HUES48 (cell line): ENCODE measurements at regions not wholly inside any gene's neighbourhood (a gene's known extent, or its start where the extent isn't known, plus 50 kb on each side); places are given as distances from the start of the nearest gene placed in this dataset.

ENCODE experiments used
- H3K27ac ChIP-seq: one replicate; pipeline ENCODE4 v1.7.0; 2013; ENCODE audit warnings: low read depth, low read length, inconsistent platforms
- H3K27me3 ChIP-seq: 2 replicates; pipeline ENCODE4 v1.6.1; 2013; ENCODE audit warnings: mild to moderate bottlenecking, low read length; ENCODE audit not compliant: control insufficient read depth, insufficient read depth
- H3K36me3 ChIP-seq: 2 replicates; pipeline ENCODE4 v1.6.1; 2013; ENCODE audit warnings: low read length; ENCODE audit not compliant: control insufficient read depth, insufficient read depth
- H3K4me1 ChIP-seq: 2 replicates; pipeline ENCODE4 v1.6.1; 2013; ENCODE audit warnings: mild to moderate bottlenecking, low read length; ENCODE audit not compliant: control insufficient read depth, insufficient read depth
- H3K4me3 ChIP-seq: 2 replicates; pipeline ENCODE4 v1.5.1; 2013; ENCODE audit warnings: mild to moderate bottlenecking, low read depth, low read length
- H3K9ac ChIP-seq: 2 replicates; pipeline ENCODE4 v1.6.1; 2013; ENCODE audit warnings: mild to moderate bottlenecking, low read depth, low read length, moderate library complexity
- H3K9me3 ChIP-seq: 2 replicates; pipeline ENCODE4 v1.6.1; 2013; ENCODE audit warnings: low read length; ENCODE audit not compliant: control insufficient read depth, insufficient read depth

- no peaks in the 10 kb centered on the region for H3K27me3 ChIP-seq
- H3K4me1 ChIP-seq, result no peaks in the 10 kb centered on the region
- H3K9ac ChIP-seq, result no peak overlapping the region
- H3K4me3 ChIP-seq, result no peak overlapping the region
- H3K9me3 ChIP-seq, result no peaks in the 10 kb centered on the region
- no peaks in the 10 kb centered on the region for H3K36me3 ChIP-seq
- H3K27ac ChIP-seq, result no peak overlapping the region
Observed at GRCh38 chr2:37555457-37555856, 116.0 kb downstream of the CDC42EP3 start.

GRCh38 chr2:37556256-37556655 is 115.2 kb downstream of the CDC42EP3 start:
- Histone ChIP-seq H3K9ac (no peak overlapping the region), H3K4me3 (no peak overlapping the region), H3K27me3 (no peaks in the 10 kb centered on the region), H3K36me3 (no peaks in the 10 kb centered on the region), H3K9me3 (no peaks in the 10 kb centered on the region), H3K4me1 (no peaks in the 10 kb centered on the region), H3K27ac (no peak overlapping the region)

DNA sequence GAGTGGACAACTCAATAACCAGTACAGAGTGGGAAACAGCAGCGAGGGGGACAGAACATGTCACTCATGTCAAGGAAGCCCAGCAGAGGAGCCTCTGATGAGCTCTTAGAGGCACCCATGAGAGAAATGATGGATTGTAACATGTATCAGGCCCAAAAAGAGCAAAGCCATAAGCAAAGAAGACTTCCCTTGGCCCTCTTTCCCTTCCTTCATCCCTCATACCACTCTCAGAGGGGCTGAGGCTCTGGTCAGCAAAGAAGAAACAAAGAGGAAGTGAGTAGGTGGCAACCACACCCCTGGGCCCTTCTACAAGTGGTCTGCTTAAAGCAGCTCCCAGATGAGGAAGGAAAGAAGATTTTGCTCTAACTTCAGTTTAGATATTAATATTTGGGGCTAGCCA is 112.8 kb downstream of the CDC42EP3 start:
- Histone ChIP-seq H3K36me3 (no peaks in the 10 kb centered on the region), H3K27ac (no peak overlapping the region), H3K4me1 (peaks cover 3% of the 10 kb centered on the region; the same call in 1 of the 2 replicates), H3K27me3 (no peaks in the 10 kb centered on the region), H3K9ac (no peak overlapping the region), H3K9me3 (no peaks in the 10 kb centered on the region), H3K4me3 (no peak overlapping the region)

- H3K36me3 ChIP-seq, result no peaks in the 10 kb centered on the region
- H3K9ac ChIP-seq, result no peak overlapping the region
- H3K4me1 ChIP-seq, result peaks cover 3% of the 10 kb centered on the region; the same call in 1 of the 2 replicates
- no peak overlapping the region for H3K4me3 ChIP-seq
- H3K27me3 ChIP-seq, result no peaks in the 10 kb centered on the region
- no peaks in the 10 kb centered on the region for H3K9me3 ChIP-seq
- H3K27ac ChIP-seq, result no peak overlapping the region
Observed at GRCh38 chr2:37560241-37560848, 111.1 kb downstream of the CDC42EP3 start.

DNA sequence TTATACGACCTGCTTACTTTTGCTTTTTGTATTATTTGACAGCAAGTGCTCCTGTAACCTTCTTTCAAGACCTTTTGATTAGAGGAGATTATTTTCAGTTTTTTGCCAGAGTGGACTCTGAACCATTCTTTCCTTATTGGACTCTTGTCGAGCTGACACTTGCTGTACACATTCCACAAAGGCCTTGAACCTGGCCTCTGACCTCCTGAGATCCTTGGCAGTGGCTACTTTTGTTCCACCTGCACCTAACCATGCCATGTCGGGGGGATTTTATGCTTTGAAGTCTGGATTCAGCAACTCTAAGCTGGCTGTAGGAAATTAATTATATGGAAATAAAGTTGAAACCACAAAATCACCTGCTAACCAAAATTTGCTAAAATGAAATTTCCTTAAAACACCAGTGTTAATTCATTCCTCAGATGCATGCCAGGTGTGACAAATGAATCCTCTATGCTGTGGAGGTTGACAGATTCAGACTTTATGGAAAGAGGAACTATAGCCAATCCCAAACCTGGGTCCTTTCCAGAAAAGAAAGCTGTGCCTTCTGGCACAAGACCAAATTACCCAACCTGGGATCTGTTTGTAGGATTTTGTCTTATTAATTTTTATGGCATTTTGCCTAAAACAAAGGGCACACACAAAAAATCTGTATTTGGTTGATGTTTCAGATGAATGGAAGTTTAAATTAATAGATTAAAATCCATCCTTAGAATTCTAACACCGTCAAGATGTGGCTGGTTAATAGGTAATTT is 110.4 kb downstream of the CDC42EP3 start:
- no peaks in the 10 kb centered on the region for H3K27me3 ChIP-seq
- no peak overlapping the region for H3K9ac ChIP-seq
- H3K4me3 ChIP-seq, result no peak overlapping the region
- no peaks in the 10 kb centered on the region for H3K36me3 ChIP-seq
- no peak overlapping the region for H3K27ac ChIP-seq
- H3K9me3 ChIP-seq, result no peaks in the 10 kb centered on the region
- H3K4me1 ChIP-seq, result peaks cover 3% of the 10 kb centered on the region; the same call in 1 of the 2 replicates

DNA sequence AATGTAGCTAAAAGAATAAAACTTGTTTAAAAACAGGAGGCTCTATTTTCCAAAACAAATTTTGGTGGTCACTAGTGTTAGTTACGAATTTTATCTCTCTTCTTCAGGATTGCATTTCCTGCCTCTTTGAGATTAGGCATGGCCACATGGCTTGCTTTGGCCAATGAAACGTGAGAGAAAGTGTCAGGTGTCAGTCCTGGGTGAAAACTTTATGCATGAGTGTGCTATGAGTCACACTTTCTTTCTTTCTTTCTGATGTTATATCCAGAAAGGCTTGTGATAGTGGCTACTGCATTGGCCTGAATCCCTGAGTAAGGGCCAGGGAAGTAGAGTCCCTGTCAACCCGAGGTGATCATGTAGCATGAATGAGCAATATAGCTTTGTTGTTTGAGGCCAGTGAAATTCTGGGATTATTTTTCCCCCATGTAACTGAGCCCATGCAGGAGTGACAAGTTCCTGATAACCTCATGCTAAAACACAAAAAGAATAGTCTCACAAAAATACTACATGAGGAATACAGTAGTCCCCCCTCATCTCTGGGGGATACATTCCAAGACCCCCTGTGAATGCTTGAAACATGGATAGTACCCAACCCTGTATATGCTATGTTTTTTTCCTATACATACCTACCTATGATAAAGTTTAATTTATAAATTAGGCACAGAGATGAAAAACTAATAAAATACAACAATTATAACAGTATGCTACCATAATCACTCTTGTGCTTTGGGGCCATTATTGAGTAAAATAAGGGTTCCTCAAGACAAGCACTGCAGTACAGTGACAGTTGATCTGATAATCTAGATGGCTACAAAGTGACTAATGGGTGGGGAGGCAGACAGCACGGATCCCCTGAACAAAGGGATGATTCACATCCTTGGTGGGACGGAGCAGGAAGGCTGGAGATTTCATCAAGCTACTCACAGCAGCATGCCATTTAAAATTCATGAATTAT is 109.5 kb downstream of the CDC42EP3 start:
- Histone ChIP-seq H3K27ac (peak overlapping the region; percentile 56), H3K4me1 (peaks cover 3% of the 10 kb centered on the region; the same call in 1 of the 2 replicates), H3K27me3 (no peaks in the 10 kb centered on the region), H3K4me3 (no peak overlapping the region), H3K9me3 (no peaks in the 10 kb centered on the region), H3K36me3 (no peaks in the 10 kb centered on the region), H3K9ac (no peak overlapping the region)

- H3K9ac ChIP-seq, result no peak overlapping the region
- H3K36me3 ChIP-seq, result no peaks in the 10 kb centered on the region
- no peaks in the 10 kb centered on the region for H3K9me3 ChIP-seq
- no peaks in the 10 kb centered on the region for H3K27me3 ChIP-seq
- no peak overlapping the region for H3K27ac ChIP-seq
- H3K4me1 ChIP-seq, result peaks cover 3% of the 10 kb centered on the region; the same call in 1 of the 2 replicates
- no peak overlapping the region for H3K4me3 ChIP-seq
Observed at GRCh38 chr2:37563375-37564015, 107.9 kb downstream of the CDC42EP3 start.

- H3K27me3 ChIP-seq, result no peaks in the 10 kb centered on the region
- no peaks in the 10 kb centered on the region for H3K36me3 ChIP-seq
- no peak overlapping the region for H3K4me3 ChIP-seq
- no peak overlapping the region for H3K27ac ChIP-seq
- no peak overlapping the region for H3K9ac ChIP-seq
- H3K9me3 ChIP-seq, result no peaks in the 10 kb centered on the region
- peaks cover 3% of the 10 kb centered on the region; the same call in 1 of the 2 replicates for H3K4me1 ChIP-seq
Observed at GRCh38 chr2:37564356-37564755, 107.1 kb downstream of the CDC42EP3 start.

- H3K36me3 ChIP-seq, result no peaks in the 10 kb centered on the region
- no peaks in the 10 kb centered on the region for H3K9me3 ChIP-seq
- H3K27me3 ChIP-seq, result no peaks in the 10 kb centered on the region
- H3K27ac ChIP-seq, result no peak overlapping the region
- no peak overlapping the region for H3K4me3 ChIP-seq
- peaks cover 3% of the 10 kb centered on the region; the same call in 1 of the 2 replicates for H3K4me1 ChIP-seq
- H3K9ac ChIP-seq, result no peak overlapping the region
Observed at GRCh38 chr2:37566517-37566981, 104.9 kb downstream of the CDC42EP3 start.

DNA sequence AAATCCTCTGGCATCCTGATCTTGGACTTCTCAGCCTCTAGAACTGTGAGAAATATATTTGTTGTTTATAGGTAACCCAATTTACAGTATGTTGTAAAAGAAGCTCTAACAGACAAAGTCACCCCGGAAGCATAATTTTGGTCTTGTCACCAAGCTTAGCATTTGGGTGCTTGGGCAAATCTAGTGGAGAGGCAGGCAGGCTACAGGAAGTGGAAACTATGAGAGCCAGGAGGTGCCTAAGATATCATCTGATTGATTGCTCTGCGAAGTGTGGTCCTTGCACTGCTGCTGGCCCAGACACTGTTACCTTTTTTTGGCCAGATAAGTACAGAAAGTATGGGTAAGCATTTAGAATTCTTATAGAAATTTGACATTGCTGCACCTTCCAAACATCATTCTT is 102.9 kb downstream of the CDC42EP3 start:
- Histone ChIP-seq H3K27ac (no peak overlapping the region), H3K4me1 (no peaks in the 10 kb centered on the region), H3K9ac (no peak overlapping the region), H3K36me3 (no peaks in the 10 kb centered on the region), H3K4me3 (no peak overlapping the region), H3K9me3 (no peaks in the 10 kb centered on the region), H3K27me3 (no peaks in the 10 kb centered on the region)
